ENCODE measurements at regions not wholly inside any gene's neighbourhood (a gene's known extent, or its start where the extent isn't known, plus 50 kb on each side); places are given as distances from the start of the nearest gene placed in this dataset.
"Not testable (repeated sequence)": the region's sequence is repeated elsewhere in the genome, so short reads cannot be mapped to it uniquely, and the experiment has no call there.

DNA sequence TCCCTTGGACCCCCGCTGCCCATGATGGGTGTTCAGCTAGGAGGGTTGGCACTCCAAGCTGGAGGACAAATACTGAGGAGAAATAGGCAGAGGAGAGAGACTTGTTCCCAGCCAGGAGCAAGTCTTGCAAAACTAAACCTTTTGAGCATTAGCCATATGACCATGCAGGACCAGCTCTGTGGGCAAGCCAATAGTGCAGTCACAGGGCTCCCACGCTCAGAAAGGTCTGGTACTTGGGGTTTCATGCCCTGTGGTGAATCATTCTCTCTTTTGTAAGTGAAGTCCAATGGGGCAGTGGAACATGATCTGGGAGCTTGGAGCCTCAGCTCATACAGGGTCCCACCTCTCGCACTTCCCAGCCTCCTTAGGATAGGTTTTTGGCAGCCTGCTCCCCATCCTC lies 300.9 kb downstream of the BCOR start:
- ATAC-seq (ENCODE audit: low read depth) (no peak), DNase-seq (no peak)
- H3K36me3 Mint-ChIP-seq = no peaks in the 10 kb centered on the region
- H3K27ac Mint-ChIP-seq = no peak overlapping the region
- H3K27me3 Mint-ChIP-seq = no peaks in the 10 kb centered on the region
- POLR2A ChIA-PET = no interaction called here
- no peaks in the 10 kb centered on the region for H3K4me1 Mint-ChIP-seq
- no peaks in the 10 kb centered on the region for H3K9me3 Mint-ChIP-seq
- no peak overlapping the region for H3K4me3 Mint-ChIP-seq

DNA sequence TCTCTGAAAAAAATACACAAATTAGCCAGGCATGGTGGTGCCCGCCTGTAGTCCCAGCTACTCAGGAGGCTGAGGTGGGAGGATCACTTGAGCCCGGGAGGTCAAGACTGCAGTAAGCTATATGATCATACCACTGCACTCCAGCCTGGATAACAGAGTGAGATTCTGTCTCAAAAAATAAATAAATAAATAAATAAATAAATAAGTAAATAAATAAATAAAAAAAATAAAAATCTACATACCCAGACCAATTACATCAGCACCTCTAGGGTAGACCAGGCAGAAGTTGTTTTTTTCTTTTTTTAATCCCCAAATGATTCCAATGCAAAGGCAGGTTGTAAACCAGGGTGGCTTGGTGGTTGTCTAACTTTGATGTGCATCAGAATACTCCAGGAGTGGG lies 299.3 kb downstream of the BCOR start:
- H3K27ac Mint-ChIP-seq; ATAC-seq (ENCODE audit: low read depth); DNase-seq; H3K27me3 Mint-ChIP-seq; POLR2A ChIA-PET; H3K9me3 Mint-ChIP-seq; H3K4me1 Mint-ChIP-seq; H3K36me3 Mint-ChIP-seq; H3K4me3 Mint-ChIP-seq: not testable (repeated sequence)

DNA sequence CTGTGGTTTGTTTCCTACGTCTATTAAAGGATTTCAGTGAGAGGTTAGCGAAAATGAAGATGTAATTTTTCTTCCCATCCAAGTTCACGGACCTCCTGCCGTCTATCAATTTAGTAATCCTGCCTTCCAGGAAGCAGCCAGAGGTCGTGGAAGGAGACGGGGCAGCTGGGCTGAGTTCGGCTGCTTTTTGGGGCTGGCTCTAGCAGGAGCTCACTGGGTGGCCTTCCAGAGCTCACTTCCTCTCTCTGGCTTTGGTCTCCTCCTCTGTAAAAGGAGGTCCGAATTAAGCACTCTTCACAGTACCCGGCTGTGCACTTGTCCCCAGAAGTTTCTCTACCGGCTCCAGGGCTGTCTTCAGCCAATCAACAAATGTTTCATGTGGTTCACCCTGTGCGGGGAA lies 295.4 kb downstream of the BCOR start:
- DNase-seq (no peak), ATAC-seq (ENCODE audit: low read depth) (no peak)
- no peaks in the 10 kb centered on the region for H3K4me1 Mint-ChIP-seq
- H3K4me3 Mint-ChIP-seq = no peak overlapping the region
- no peak overlapping the region for H3K27ac Mint-ChIP-seq
- H3K36me3 Mint-ChIP-seq = no peaks in the 10 kb centered on the region
- no peaks in the 10 kb centered on the region for H3K9me3 Mint-ChIP-seq
- H3K27me3 Mint-ChIP-seq = no peaks in the 10 kb centered on the region
- POLR2A ChIA-PET = no interaction called here

DNA sequence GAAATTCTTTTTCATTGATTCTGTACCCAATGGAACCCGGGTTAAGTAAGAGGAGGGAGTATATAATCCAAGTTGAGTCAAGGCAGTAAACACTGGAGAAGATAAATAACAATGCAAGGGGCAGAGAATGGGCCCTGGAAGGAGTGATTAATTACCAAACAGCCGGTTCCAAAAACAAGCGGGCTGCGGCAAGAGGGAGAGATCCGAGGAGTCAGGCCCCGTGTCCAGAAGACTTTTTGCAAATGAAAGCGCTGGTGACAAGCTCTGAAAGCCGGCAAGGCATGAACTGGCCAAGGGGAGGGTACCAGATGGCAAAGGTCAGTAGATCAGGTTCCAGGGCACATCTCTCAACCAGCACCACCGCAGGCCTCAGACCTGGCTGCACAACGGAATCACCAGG lies 294.9 kb downstream of the BCOR start:
- no peak overlapping the region for H3K4me3 Mint-ChIP-seq
- POLR2A ChIA-PET = no interaction called here
- ATAC-seq (ENCODE audit: low read depth) (no peak), DNase-seq (no peak)
- no peaks in the 10 kb centered on the region for H3K36me3 Mint-ChIP-seq
- H3K27ac Mint-ChIP-seq = no peak overlapping the region
- H3K9me3 Mint-ChIP-seq = no peaks in the 10 kb centered on the region
- no peaks in the 10 kb centered on the region for H3K4me1 Mint-ChIP-seq
- no peaks in the 10 kb centered on the region for H3K27me3 Mint-ChIP-seq

DNA sequence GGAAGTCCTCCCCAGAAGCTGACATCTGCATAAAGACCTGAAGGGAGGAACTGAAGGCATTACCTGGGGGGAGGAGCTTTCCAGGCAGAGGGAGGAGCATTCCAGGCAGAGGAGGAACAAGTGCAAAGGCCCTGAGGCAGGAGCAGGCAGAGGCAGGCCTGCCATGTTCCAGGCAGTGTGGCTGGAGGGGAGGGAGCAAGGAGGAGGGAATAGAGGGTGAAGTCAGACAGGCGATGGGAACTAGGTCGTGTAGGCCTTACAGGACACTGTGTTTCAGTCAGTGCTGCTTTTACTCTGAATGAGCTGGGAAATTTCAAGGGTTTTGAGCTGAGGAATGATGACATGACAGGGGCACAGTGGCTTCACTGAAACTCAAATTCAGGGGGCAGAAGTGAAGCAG lies 292.7 kb downstream of the BCOR start:
- H3K4me1 Mint-ChIP-seq = no peaks in the 10 kb centered on the region
- H3K9me3 Mint-ChIP-seq = no peaks in the 10 kb centered on the region
- no peaks in the 10 kb centered on the region for H3K27me3 Mint-ChIP-seq
- no peaks in the 10 kb centered on the region for H3K36me3 Mint-ChIP-seq
- POLR2A ChIA-PET = no interaction called here
- H3K4me3 Mint-ChIP-seq = no peak overlapping the region
- no peak overlapping the region for H3K27ac Mint-ChIP-seq
- ATAC-seq (ENCODE audit: low read depth) (no peak), DNase-seq (no peak)

DNA sequence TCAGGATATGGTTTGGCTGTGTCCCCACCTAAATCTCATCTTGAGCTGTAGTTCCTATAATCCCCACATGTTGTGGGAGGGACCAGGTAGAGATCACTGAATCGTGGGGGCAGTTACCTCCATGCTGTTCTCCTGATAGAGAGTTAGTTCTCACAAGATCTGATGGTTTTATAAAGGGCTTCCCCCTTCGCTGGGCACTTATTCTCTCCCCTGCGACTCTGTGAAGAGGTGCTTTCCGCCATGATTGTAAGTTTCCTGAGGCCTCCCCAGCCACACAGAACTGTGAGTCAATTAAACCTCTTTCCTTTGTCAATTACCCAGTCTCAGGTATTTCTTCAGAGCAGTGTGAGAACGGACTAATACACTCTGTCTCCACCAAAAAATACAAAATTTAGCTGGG lies 291.9 kb downstream of the BCOR start:
- no peaks in the 10 kb centered on the region for H3K4me1 Mint-ChIP-seq
- H3K27me3 Mint-ChIP-seq = no peaks in the 10 kb centered on the region
- H3K27ac Mint-ChIP-seq = no peak overlapping the region
- H3K9me3 Mint-ChIP-seq = no peaks in the 10 kb centered on the region
- ATAC-seq (ENCODE audit: low read depth) (no peak), DNase-seq (no peak)
- POLR2A ChIA-PET = no interaction called here
- no peak overlapping the region for H3K4me3 Mint-ChIP-seq
- H3K36me3 Mint-ChIP-seq = no peaks in the 10 kb centered on the region

DNA sequence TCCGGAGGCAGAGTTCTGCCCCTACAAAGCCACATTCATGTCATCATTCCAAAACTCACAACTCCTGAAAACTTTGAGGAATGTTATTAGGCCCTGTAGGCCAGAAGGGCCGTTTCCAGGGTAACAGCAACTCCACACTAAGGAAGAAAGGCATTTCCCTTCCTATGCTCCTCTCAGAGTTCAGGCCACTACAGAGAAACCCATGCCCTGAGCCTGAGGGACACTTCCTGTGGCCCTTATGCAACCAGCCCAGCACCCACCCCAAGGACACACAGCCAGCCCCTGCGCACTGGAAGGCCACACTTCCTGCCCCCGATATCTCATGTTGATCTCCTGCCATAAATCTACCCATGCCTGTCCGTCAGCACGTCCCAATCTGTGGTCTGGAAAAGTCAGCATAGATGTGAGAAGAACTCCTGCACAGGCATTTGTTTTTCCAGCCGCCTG lies 289.3 kb downstream of the BCOR start:
- Mint-ChIP-seq H3K9me3 (no peaks in the 10 kb centered on the region), H3K4me3 (no peak overlapping the region), H3K4me1 (no peaks in the 10 kb centered on the region), H3K36me3 (no peaks in the 10 kb centered on the region), H3K27me3 (no peaks in the 10 kb centered on the region), H3K27ac (no peak overlapping the region)
- DNase-seq = no peak
- POLR2A ChIA-PET = no interaction called here
- no peak for ATAC-seq (ENCODE audit: low read depth)

DNA sequence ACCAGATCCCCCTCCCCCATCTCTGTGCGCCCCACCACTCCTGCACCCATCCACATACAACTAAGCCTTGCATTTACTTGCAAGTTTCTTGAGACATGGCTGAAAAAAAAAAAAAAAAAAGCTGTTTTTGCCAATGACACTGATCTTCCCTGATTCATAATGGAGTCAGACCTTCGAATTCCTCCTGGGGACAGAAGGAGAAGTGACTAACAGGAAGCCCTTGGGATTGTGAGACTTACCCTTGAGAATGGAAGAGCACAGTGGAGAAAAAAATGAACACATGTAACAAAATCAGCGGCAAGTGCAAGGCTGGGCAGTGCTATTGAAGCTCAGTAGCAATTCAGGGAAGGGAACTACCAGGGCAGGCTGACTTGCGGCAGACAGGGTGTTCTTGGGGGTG lies 288.4 kb downstream of the BCOR start:
- Mint-ChIP-seq H3K27ac (no peak overlapping the region), H3K4me3 (no peak overlapping the region), H3K4me1 (no peaks in the 10 kb centered on the region), H3K9me3 (no peaks in the 10 kb centered on the region), H3K36me3 (no peaks in the 10 kb centered on the region), H3K27me3 (no peaks in the 10 kb centered on the region)
- DNase-seq = no peak
- POLR2A ChIA-PET = interaction anchor here (0.6 to 1.2 kb wide), 4 partner anchors 60 to 1016 kb away, joined by 3 to 4 read pairs (median 4); no protein-coding TSS in a partner anchor
- ATAC-seq (ENCODE audit: low read depth) = no peak

DNA sequence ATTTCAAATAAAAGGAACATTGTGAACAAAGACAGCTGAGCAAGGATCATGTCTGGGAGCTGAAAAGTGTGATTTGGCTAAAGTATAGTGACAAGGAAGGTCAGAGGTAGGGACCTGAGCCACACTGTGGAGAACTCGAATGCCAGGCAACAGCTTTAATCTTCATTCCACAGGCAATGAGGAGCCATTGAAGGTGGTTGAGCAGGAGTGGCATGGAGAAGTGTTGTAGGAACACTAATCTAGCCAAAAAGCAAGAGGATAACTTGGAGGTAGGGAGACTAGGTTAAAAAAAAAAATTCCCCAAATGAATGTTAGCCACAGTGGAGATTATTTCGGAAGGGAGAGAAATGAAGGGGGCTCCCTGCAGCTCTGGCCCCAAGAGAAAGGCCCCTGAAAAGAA lies 286.9 kb downstream of the BCOR start:
- Mint-ChIP-seq H3K36me3 (no peaks in the 10 kb centered on the region), H3K9me3 (no peaks in the 10 kb centered on the region), H3K27me3 (no peaks in the 10 kb centered on the region), H3K27ac (no peak overlapping the region), H3K4me1 (peaks cover 5% of the 10 kb centered on the region), H3K4me3 (no peak overlapping the region)
- DNase-seq (no peak), ATAC-seq (ENCODE audit: low read depth) (no peak)
- POLR2A ChIA-PET = interaction anchor here (0.7 kb wide), 1 partner anchor 125 kb away, joined by 4 read pairs; no protein-coding TSS in a partner anchor

DNA sequence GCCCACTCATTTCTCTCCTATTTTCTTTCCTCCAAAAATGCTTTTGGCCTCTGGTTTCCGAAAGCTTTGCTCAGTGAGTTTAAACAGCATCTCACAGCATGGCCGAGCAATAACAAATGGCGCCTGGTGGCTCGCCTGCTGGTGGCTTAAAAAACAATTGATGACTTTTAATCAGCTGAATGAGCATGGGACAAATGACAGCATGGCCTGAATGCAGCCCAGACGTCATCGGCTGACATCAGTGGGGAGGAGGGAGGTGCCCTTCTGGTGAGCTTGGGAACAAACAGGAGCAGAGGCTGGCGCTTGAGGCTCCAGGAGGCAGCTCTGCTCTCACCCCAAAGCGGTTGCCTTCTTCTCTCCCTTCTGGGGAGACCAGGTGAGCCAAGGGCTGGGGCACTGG lies 286.4 kb downstream of the BCOR start:
- DNase-seq (no peak), ATAC-seq (ENCODE audit: low read depth) (no peak)
- no peaks in the 10 kb centered on the region for H3K27me3 Mint-ChIP-seq
- H3K36me3 Mint-ChIP-seq = no peaks in the 10 kb centered on the region
- POLR2A ChIA-PET = no interaction called here
- H3K4me1 Mint-ChIP-seq = peaks cover 5% of the 10 kb centered on the region
- H3K4me3 Mint-ChIP-seq = no peak overlapping the region
- H3K9me3 Mint-ChIP-seq = no peaks in the 10 kb centered on the region
- no peak overlapping the region for H3K27ac Mint-ChIP-seq

DNA sequence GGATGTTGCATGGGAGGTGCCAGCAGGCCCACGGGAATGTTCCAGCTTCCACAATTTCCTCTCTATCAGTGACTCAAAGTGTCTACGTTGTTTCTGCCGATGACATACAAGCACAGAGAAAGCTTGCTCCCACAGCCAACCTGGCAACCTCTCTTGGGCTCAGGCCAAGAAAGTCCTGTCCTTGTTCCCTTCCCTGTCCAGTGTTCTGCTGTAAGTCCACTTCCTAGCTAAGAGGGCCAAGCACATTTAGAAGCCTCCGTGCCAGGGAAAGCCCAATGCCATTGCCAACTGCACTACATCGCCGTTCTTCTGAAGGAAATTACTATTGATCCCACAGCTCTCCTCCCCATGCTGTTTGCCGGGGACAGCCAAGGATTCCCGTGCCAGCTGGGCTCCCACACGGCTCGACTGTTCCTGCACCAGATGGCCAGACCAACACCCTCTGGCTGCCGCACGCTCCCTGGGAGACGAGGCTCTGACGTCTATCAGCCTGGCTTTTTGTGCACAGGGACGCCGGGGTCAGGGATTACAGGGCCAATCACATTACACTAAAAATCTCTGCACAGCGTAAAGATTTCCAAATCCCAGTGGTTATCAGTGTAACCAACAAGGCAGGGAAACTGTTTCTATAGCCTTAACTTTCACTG lies 284.0 kb downstream of the BCOR start:
- H3K36me3 Mint-ChIP-seq = no peaks in the 10 kb centered on the region
- ATAC-seq (ENCODE audit: low read depth) (no peak), DNase-seq (no peak)
- POLR2A ChIA-PET = interaction anchor here (1.3 to 1.5 kb wide), 2 partner anchors 41 to 284 kb away, joined by 4 read pairs; partner anchors contain the start of gene BCOR
- peaks cover 14% of the 10 kb centered on the region for H3K4me1 Mint-ChIP-seq
- no peaks in the 10 kb centered on the region for H3K9me3 Mint-ChIP-seq
- H3K27ac Mint-ChIP-seq = no peak overlapping the region
- H3K4me3 Mint-ChIP-seq = no peak overlapping the region
- H3K27me3 Mint-ChIP-seq = no peaks in the 10 kb centered on the region

DNA sequence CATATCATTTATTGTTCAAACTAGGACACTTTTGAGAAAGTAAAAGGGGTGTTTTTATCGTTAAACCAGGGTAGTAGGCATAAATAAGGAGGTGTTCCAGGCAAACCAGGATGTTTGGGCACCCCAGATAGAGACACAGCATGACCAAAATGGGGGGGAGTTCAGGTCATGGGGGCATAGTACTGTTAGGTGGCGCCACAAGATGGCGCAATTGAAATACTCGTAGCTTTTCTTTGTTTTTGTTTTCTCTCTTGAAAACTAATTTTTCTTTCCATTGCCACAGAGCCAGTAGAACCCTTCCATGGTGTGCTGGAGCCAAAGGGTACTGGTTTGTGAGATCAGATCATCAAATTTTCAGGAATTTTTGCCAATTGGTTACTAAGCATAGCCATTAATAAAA lies 283.4 kb downstream of the BCOR start:
- Mint-ChIP-seq H3K27me3 (no peaks in the 10 kb centered on the region), H3K4me3 (no peak overlapping the region), H3K36me3 (no peaks in the 10 kb centered on the region), H3K27ac (no peak overlapping the region), H3K4me1 (peaks cover 14% of the 10 kb centered on the region), H3K9me3 (no peaks in the 10 kb centered on the region)
- ATAC-seq (ENCODE audit: low read depth) (peak; percentile 39), DNase-seq (peak; percentile 48)
- POLR2A ChIA-PET = interaction anchor here (1.2 to 1.5 kb wide), 3 partner anchors 40 to 356 kb away, joined by 3 to 4 read pairs (median 4); partner anchors contain the start of gene BCOR

DNA sequence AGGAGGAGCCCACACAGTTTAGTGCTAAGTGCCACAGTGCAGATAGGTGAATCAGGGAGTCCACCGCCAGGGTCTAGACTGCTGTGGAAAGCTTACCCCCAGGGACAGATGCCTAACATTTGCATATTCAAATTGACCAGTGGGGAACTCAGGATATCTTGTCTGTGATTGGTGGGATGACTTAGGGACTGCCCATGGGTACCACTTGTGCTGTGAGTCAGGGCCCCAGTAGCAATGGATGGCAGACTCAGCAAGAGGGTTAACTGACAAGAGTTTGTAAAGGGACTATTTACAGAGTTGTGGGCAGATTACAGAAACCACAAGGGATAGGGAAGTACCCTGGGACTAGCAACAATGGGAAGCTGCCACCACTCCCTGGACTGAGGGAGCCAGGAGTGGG lies 282.1 kb downstream of the BCOR start:
- ATAC-seq (ENCODE audit: low read depth) (no peak), DNase-seq (no peak)
- H3K4me3 Mint-ChIP-seq = no peak overlapping the region
- H3K27ac Mint-ChIP-seq = no peak overlapping the region
- H3K4me1 Mint-ChIP-seq = peaks cover 14% of the 10 kb centered on the region
- H3K36me3 Mint-ChIP-seq = no peaks in the 10 kb centered on the region
- H3K9me3 Mint-ChIP-seq = no peaks in the 10 kb centered on the region
- POLR2A ChIA-PET = interaction anchor here (1.2 to 3.1 kb wide), 4 partner anchors 40 to 353 kb away, joined by 4 to 14 read pairs (median 8); partner anchors contain the start of gene BCOR
- H3K27me3 Mint-ChIP-seq = peaks cover 1% of the 10 kb centered on the region

DNA sequence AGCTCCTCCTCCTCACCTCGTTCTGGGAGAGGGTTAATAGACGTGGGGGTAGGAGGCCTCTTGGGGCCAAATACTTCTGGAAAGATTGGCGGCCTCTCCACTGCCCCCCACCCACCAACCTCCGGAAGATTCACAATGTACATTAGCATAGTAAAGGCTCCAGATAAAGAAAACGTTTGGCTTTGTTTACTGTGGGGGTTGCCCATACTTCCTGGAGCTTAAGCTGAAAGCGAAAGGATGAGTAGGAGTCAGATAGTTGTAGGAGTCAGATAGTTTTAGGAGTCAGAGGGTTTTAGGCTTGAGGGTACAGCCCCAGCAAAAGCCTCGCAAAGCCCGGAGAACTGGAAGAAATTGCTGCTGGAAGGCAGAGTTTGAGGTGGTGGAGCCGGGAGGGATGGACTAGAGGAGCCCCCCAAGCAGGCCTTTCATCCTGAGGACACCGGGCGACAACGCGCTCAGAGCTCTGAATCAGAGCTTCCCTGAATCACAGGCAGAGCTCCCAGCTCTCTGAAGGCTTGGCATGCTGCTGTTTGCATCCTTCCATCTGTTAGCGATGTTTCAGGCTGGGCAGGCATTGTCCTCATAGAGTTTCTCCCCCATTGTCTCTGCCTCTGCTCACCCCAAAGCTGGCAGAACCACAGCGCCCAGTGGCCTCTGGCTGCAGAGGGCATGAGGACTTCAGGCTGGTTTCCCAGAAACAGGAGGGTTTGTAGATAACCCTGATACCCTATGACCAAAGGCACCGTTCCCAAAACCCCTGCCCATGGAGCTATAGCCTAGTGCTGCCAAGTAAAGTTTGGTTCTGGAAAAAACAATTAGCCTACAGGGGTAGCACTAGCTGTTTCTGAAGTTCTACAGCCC lies 280.7 kb downstream of the BCOR start:
- peak overlapping the region; percentile 45 for H3K4me3 Mint-ChIP-seq
- H3K9me3 Mint-ChIP-seq = no peaks in the 10 kb centered on the region
- peak overlapping the region; percentile 74 for H3K27ac Mint-ChIP-seq
- DNase-seq (no peak), ATAC-seq (ENCODE audit: low read depth) (peak; percentile 50)
- peaks cover 14% of the 10 kb centered on the region for H3K4me1 Mint-ChIP-seq
- POLR2A ChIA-PET = interaction anchor here (1.4 to 3.1 kb wide), 5 partner anchors 38 to 352 kb away, joined by 3 to 14 read pairs (median 6); partner anchors contain the start of gene BCOR
- H3K36me3 Mint-ChIP-seq = no peaks in the 10 kb centered on the region
- peaks cover 3% of the 10 kb centered on the region for H3K27me3 Mint-ChIP-seq
